ENCODE measurements at regions not wholly inside any gene's neighbourhood (a gene's known extent, or its start where the extent isn't known, plus 50 kb on each side); places are given as distances from the start of the nearest gene placed in this dataset.

DNA sequence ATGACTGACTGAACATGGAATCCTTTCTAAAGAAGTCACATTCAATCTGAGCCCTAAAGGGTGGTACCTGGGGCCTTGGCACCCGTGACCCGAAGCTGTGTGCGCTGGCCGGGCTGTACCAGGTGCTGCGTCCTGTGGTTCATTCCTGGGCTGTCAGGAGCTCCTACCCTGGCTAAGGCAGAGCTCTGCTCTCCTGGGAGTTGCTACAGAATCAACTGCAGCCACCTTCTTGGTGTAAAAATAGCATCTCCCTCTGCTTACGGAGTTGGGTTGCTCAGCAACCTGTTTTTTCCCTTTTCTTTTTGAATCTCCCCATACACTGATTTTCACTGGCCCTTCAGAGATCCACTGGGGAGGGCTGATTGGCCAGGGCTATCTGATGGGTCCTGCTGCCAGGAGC lies 236.6 kb upstream of the PDE10A start:
- Histone ChIP-seq H3K4me3 (ENCODE audit: low read depth, low read length) (no peak overlapping the region), H3K36me3 (ENCODE audit: control insufficient read depth, insufficient read depth, low read length) (no peaks in the 10 kb centered on the region), H3K27me3 (ENCODE audit: control insufficient read depth, insufficient read depth, low read length) (no peaks in the 10 kb centered on the region)
- ChIA-PET CTCF (no interaction called here), POLR2A (no interaction called here)
- DNase-seq (ENCODE audit: low read depth), result no peak
- TF ChIP-seq, protein P1, sequence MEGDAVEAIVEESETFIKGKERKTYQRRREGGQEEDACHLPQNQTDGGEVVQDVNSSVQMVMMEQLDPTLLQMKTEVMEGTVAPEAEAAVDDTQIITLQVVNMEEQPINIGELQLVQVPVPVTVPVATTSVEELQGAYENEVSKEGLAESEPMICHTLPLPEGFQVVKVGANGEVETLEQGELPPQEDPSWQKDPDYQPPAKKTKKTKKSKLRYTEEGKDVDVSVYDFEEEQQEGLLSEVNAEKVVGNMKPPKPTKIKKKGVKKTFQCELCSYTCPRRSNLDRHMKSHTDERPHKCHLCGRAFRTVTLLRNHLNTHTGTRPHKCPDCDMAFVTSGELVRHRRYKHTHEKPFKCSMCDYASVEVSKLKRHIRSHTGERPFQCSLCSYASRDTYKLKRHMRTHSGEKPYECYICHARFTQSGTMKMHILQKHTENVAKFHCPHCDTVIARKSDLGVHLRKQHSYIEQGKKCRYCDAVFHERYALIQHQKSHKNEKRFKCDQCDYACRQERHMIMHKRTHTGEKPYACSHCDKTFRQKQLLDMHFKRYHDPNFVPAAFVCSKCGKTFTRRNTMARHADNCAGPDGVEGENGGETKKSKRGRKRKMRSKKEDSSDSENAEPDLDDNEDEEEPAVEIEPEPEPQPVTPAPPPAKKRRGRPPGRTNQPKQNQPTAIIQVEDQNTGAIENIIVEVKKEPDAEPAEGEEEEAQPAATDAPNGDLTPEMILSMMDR (IDR thresholded peaks at IDR 0.05; ENCODE audit: insufficient read depth, low read depth, low read length), result no peak

DNA sequence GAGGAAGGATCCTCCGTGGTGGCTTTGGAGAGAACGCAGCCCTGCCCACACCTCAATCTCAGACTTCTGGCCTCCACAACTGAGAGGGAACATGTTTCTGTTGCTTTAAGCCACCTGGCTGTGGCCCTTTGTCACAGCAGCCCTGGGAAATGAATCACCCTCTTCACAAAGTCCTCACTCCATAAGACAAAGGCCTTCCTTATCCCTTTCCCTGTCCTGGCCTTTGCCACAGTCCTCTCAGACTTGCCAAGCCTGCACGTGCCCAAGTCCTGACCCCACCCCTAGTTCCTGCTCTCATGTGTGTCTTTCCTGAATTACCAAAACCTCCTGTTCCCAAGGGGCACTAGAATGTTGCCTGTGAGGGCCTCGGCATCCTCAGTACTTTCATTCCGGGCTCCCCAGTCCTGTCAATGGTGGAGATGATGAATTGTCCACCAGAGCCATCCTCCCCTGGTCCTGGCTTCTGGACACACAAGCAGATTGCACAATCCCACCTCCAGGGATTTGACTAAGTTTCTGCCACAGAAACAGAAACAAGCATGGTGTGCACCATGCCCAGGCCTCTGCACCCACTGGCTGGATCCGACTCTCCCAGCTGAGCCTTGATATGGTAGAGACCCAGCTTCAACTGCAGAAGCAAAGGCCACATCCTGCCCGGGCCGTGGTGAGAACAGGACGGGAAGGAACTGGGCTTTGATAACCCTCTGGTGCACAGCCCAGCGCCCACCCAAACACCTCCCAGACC lies 232.6 kb upstream of the PDE10A start:
- Histone ChIP-seq H3K36me3 (ENCODE audit: control insufficient read depth, insufficient read depth, low read length) (no peaks in the 10 kb centered on the region), H3K27me3 (ENCODE audit: control insufficient read depth, insufficient read depth, low read length) (no peaks in the 10 kb centered on the region), H3K4me3 (ENCODE audit: low read depth, low read length) (no peak overlapping the region)
- POLR2A ChIA-PET, result no interaction called here
- no peak for DNase-seq (ENCODE audit: low read depth)
- TF ChIP-seq, protein P1 (IDR thresholded peaks at IDR 0.05; ENCODE audit: insufficient read depth, low read depth, low read length), result no peak
- CTCF ChIA-PET, result interaction anchor here (0.8 kb wide), 1 partner anchor 10 kb away, joined by 4 read pairs; no protein-coding TSS in a partner anchor

DNA sequence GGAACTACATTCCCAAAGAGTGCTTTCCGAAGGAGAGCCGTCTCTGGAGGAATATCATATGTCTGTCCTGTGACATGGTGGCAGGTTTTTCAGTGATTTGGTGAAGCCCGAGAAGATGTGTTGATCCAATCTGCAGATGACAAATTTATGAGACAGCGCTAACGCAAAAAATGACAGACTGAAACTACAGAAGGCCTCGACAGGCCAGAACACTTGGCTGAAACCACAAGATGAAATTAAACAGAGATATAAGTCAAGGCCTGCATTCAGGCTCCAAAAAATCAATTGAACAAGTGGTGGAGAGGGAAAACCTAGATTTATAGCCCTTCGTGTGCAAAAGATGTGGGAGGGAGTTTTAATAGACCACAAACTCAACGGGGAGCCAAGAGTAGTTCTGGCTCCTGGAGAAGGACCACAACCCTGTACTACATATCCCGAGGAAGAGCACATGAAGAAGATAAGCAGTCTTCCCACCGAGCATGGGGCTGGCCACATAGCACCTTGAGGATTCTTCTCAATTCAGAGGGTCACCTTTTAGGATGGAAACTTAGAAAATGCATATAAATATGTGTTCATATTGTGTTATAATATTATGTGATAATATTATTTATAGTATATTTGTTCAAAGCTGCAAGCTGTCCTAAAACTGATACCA lies 231.3 kb upstream of the PDE10A start:
- no peaks in the 10 kb centered on the region for H3K36me3 ChIP-seq (ENCODE audit: control insufficient read depth, insufficient read depth, low read length)
- DNase-seq (ENCODE audit: low read depth), result no peak
- ChIA-PET POLR2A (no interaction called here), CTCF (interaction anchor here (0.8 to 7.7 kb wide), 3 partner anchors 9 to 211 kb away, joined by 3 to 60 read pairs (median 4); no protein-coding TSS in a partner anchor)
- no peak overlapping the region for H3K4me3 ChIP-seq (ENCODE audit: low read depth, low read length)
- TF ChIP-seq, protein P1 (IDR thresholded peaks at IDR 0.05; ENCODE audit: insufficient read depth, low read depth, low read length), result no peak
- no peaks in the 10 kb centered on the region for H3K27me3 ChIP-seq (ENCODE audit: control insufficient read depth, insufficient read depth, low read length)

DNA sequence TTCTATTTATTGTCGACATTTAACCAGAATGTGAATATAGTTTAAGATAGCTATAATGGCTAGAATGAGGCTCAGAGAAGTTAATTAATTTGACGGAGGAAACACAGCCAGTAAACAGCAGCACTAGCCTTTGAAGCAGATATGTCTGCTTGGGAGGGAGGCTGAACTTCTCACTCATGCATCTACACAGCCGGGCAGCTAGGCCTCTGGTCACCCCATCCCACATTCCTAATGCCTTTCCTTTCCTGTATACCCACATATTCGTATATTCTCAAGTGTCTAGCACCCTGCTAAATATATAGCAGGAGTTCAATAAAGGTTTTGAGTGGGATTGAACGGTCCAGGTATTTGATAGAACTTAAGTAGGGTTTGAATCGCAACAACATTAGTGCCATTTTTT lies 230.4 kb upstream of the PDE10A start:
- Histone ChIP-seq H3K36me3 (ENCODE audit: control insufficient read depth, insufficient read depth, low read length) (no peaks in the 10 kb centered on the region), H3K27me3 (ENCODE audit: control insufficient read depth, insufficient read depth, low read length) (no peaks in the 10 kb centered on the region), H3K4me3 (ENCODE audit: low read depth, low read length) (no peak overlapping the region)
- ChIA-PET CTCF (interaction anchor here (1.1 to 7.7 kb wide), 3 partner anchors 9 to 212 kb away, joined by 3 to 60 read pairs (median 4); no protein-coding TSS in a partner anchor), POLR2A (interaction anchor here (0.7 kb wide), 1 partner anchor 113 kb away, joined by 7 read pairs; no protein-coding TSS in a partner anchor)
- DNase-seq (ENCODE audit: low read depth), result no peak
- TF ChIP-seq, protein P1 (IDR thresholded peaks at IDR 0.05; ENCODE audit: insufficient read depth, low read depth, low read length), result no peak

DNA sequence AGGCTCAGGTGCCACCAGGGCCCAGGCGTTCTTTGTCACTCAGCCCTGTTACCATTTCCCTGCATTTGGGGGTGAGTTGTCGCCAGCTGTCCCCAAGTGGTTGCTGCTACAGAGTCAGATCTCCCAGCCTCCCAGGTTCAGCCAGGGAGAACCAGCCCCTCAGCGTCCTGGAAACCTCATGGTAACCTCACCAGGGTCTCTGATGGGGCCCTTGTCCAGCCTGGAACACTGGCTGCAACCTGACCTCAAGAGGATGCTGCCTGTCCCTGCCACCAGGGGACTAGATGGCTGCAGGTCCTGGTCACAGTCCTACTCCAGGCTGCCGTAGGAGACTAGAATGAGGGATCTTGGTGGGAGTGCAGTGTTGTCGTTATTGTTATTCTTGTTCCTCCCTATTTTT lies 228.3 kb upstream of the PDE10A start:
- ChIA-PET POLR2A (no interaction called here), CTCF (interaction anchor here (1.1 to 7.7 kb wide), 6 partner anchors 156 to 215 kb away, joined by 3 to 60 read pairs (median 7); no protein-coding TSS in a partner anchor)
- no peak for DNase-seq (ENCODE audit: low read depth)

More for the DNA sequence above, 228.3 kb upstream of the PDE10A start:
- Histone ChIP-seq H3K4me3 (ENCODE audit: low read depth, low read length) (no peak overlapping the region), H3K27me3 (ENCODE audit: control insufficient read depth, insufficient read depth, low read length) (no peaks in the 10 kb centered on the region), H3K36me3 (ENCODE audit: control insufficient read depth, insufficient read depth, low read length) (no peaks in the 10 kb centered on the region)
- TF ChIP-seq, protein P1 (IDR thresholded peaks at IDR 0.05; ENCODE audit: insufficient read depth, low read depth, low read length), result no peak
